PC-9 (cell line): ENCODE measurements at regions not wholly inside any gene's neighbourhood (a gene's known extent, or its start where the extent isn't known, plus 50 kb on each side); places are given as distances from the start of the nearest gene placed in this dataset.

Source experiments
- BruUV-seq: library from RNA; stranded (reverse); fragments of 400-500 nt; replicated peaks from 2 replicates; lab custom pipeline; 2021; lab: Mats Ljungman, UMichigan
- CTCF ChIA-PET: fragments of 300-600 bp; sonication (Branson Sonifier 250); formaldehyde crosslinking; loops from one replicate; lab custom pipeline; 2022; ENCODE audit warnings: antibody characterized with exemption; lab: Charles Lee
- POLR2A ChIA-PET: fragments of 300-600 bp; sonication (Branson Sonifier 250); formaldehyde crosslinking; loops from one replicate; lab custom pipeline; 2022; ENCODE audit warnings: antibody characterized with exemption; ENCODE audit not compliant: unreplicated experiment; lab: Charles Lee
- DNase-seq, 2 experiments: peaks; one replicate each; pipeline versions ENCODE4 v3.0.0 to v3.0.0-alpha.2; 2015 to 2022; ENCODE audit warnings: mixed read lengths in 1 of 2
- H2AFZ ChIP-seq: fragments of 200-600 bp; sonication (generic); 2 replicates; pipeline ENCODE4 v1.8.1; 2017; ENCODE audit warnings: antibody characterized with exemption
- H3F3A ChIP-seq: fragments of 200-600 bp; sonication (generic); 2 replicates; pipeline ENCODE4 v1.8.1; 2017; ENCODE audit warnings: antibody characterized with exemption, mild to moderate bottlenecking, low read depth; ENCODE audit not compliant: insufficient read depth
- H3K27ac ChIP-seq: fragments of 200-600 bp; sonication (generic); 2 replicates; pipeline ENCODE4 v1.6.1; 2016; ENCODE audit warnings: mixed run types
- H3K27me3 ChIP-seq: fragments of 200-600 bp; sonication (generic); 2 replicates; pipeline ENCODE4 v1.6.1; 2016; ENCODE audit warnings: low read depth, mixed run types; ENCODE audit not compliant: insufficient read depth
- H3K36me3 ChIP-seq: fragments of 200-600 bp; sonication (generic); 2 replicates; pipeline ENCODE4 v1.6.1; 2016; ENCODE audit warnings: low read depth, mixed run types
- H3K4me1 ChIP-seq: fragments of 200-600 bp; sonication (generic); replicated peaks from 2 replicates; pipeline ENCODE4 v1.6.1; 2016; ENCODE audit warnings: mixed run types; ENCODE audit not compliant: insufficient read depth
- H3K4me2 ChIP-seq: fragments of 200-600 bp; sonication (generic); 2 replicates; pipeline ENCODE4 v1.6.1; 2017; ENCODE audit warnings: mixed run types
- H3K4me3 ChIP-seq: fragments of 200-600 bp; sonication (generic); 2 replicates; pipeline ENCODE4 v1.6.1; 2016; ENCODE audit warnings: mixed run types
- H3K79me2 ChIP-seq: fragments of 200-600 bp; sonication (generic); 2 replicates; pipeline ENCODE4 v1.6.1; 2017; ENCODE audit warnings: low read depth, mixed run types
- H3K9me2 ChIP-seq: fragments of 200-600 bp; sonication (generic); 2 replicates; pipeline ENCODE4 v1.8.1; 2017; ENCODE audit warnings: mild to moderate bottlenecking; ENCODE audit not compliant: insufficient read depth
- H3K9me3 ChIP-seq: fragments of 200-600 bp; sonication (generic); 2 replicates; pipeline ENCODE4 v1.8.1; 2016; ENCODE audit warnings: low read depth; ENCODE audit not compliant: insufficient read depth
- H4K20me1 ChIP-seq: fragments of 200-600 bp; sonication (generic); 2 replicates; pipeline ENCODE4 v1.8.1; 2017; ENCODE audit not compliant: insufficient read depth
- CTCF ChIP-seq: fragments of 200-600 bp; sonication (generic); conservative IDR thresholded peaks from 2 replicates; pipeline ENCODE4 v1.6.1; 2017; ENCODE audit warnings: mixed run types, antibody characterized with exemption, mild to moderate bottlenecking, moderate library complexity
- EZH2 ChIP-seq: fragments of 200-600 bp; sonication (generic); IDR thresholded peaks from 2 replicates; pipeline ENCODE4 v1.8.0; 2017; ENCODE audit warnings: antibody characterized with exemption, low read depth
- intact Hi-C: fragments of 100-400 bp; cut with micrococcal nuclease; formaldehyde crosslinking; loops from one replicate; pipeline ENCODE4 v1.10.0; 2022; ENCODE audit not compliant: unreplicated experiment

GRCh38 chr1:235056937-235057336 lies 71.7 kb downstream of the TOMM20 start:
- ChIA-PET CTCF (no interaction called here), POLR2A (interaction anchor here (0.6 kb wide), 1 partner anchor 19 kb away, joined by 3 read pairs; no protein-coding TSS in a partner anchor)
- DNase-seq = no peak
- Histone ChIP-seq H3K4me2 (no peak overlapping the region), H3K4me3 (no peak overlapping the region), H3K9me2 (no peaks in the 10 kb centered on the region), H3K27ac (no peak overlapping the region), H3K79me2 (no peaks in the 10 kb centered on the region), H3K27me3 (no peaks in the 10 kb centered on the region), H3K4me1 (peaks cover 32% of the 10 kb centered on the region), H3K9me3 (no peaks in the 10 kb centered on the region), H3F3A (peaks cover 26% of the 10 kb centered on the region; the same call in 1 of the 2 replicates), H3K36me3 (no peaks in the 10 kb centered on the region), H2AFZ (no peak overlapping the region), H4K20me1 (no peaks in the 10 kb centered on the region)
- intact Hi-C loops = no loop called here
- no TSS peak for BruUV-seq
- TF ChIP-seq EZH2 = no peak
- TF ChIP-seq CTCF = no peak

- POLR2A ChIA-PET = interaction anchor here (0.7 kb wide), 1 partner anchor 396 kb away, joined by 3 read pairs; no protein-coding TSS in a partner anchor
- H3K9me3 ChIP-seq = no peaks in the 10 kb centered on the region
- H3F3A ChIP-seq = peaks cover 8% of the 10 kb centered on the region; the same call in 1 of the 2 replicates
- intact Hi-C loops = no loop called here
- H2AFZ ChIP-seq = no peak overlapping the region
- TF ChIP-seq CTCF (no peak), EZH2 (no peak)
- H3K4me3 ChIP-seq = no peak overlapping the region
- CTCF ChIA-PET = no interaction called here
- no peaks in the 10 kb centered on the region for H3K79me2 ChIP-seq
- no peak for DNase-seq
- H3K36me3 ChIP-seq = no peaks in the 10 kb centered on the region
- no peaks in the 10 kb centered on the region for H3K27me3 ChIP-seq
- H3K9me2 ChIP-seq = no peaks in the 10 kb centered on the region
- H4K20me1 ChIP-seq = no peaks in the 10 kb centered on the region
- H3K27ac ChIP-seq = no peak overlapping the region
- no TSS peak for BruUV-seq
- peaks cover 12% of the 10 kb centered on the region for H3K4me1 ChIP-seq
- H3K4me2 ChIP-seq = no peak overlapping the region
Observed at GRCh38 chr1:235054936-235055335, 73.7 kb downstream of the TOMM20 start.

GRCh38 chr1:235054466-235054865 lies 74.2 kb downstream of the TOMM20 start:
- no TSS peak for BruUV-seq
- no peak overlapping the region for H2AFZ ChIP-seq
- H4K20me1 ChIP-seq = no peaks in the 10 kb centered on the region
- ChIA-PET POLR2A (no interaction called here), CTCF (no interaction called here)
- no peaks in the 10 kb centered on the region for H3K36me3 ChIP-seq
- no peaks in the 10 kb centered on the region for H3K27me3 ChIP-seq
- intact Hi-C loops = no loop called here
- no peaks in the 10 kb centered on the region for H3K79me2 ChIP-seq
- no peaks in the 10 kb centered on the region for H3K9me2 ChIP-seq
- H3K4me3 ChIP-seq = no peak overlapping the region
- DNase-seq = no peak
- peaks cover 8% of the 10 kb centered on the region for H3K4me1 ChIP-seq
- TF ChIP-seq CTCF = no peak
- no peak for TF ChIP-seq EZH2
- H3K4me2 ChIP-seq = no peak overlapping the region
- no peak overlapping the region for H3K27ac ChIP-seq
- no peaks in the 10 kb centered on the region for H3K9me3 ChIP-seq
- peaks cover 3% of the 10 kb centered on the region; the same call in 1 of the 2 replicates for H3F3A ChIP-seq
